ENCODE measurements at regions not wholly inside any gene's neighbourhood (a gene's known extent, or its start where the extent isn't known, plus 50 kb on each side); places are given as distances from the start of the nearest gene placed in this dataset.
A peak's percentile ranks its signal among the peaks of the same experiment; 100 is the strongest.
"Not testable (repeated sequence)": the region's sequence is repeated elsewhere in the genome, so short reads cannot be mapped to it uniquely, and the experiment has no call there.

GRCh38 chrX:118215346-118215745 lies 98.7 kb upstream of the KLHL13 start:
- DNase-seq (ENCODE audit: low read depth) = no peak

- DNase-seq (ENCODE audit: low read depth) = peak; percentile 21
These were observed 99.5 kb upstream of the KLHL13 start for GRCh38 chrX:118216087-118216486.

GRCh38 chrX:118216509-118216908 lies 99.9 kb upstream of the KLHL13 start:
- no peak for DNase-seq (ENCODE audit: low read depth)

- no peak for DNase-seq (ENCODE audit: low read depth)
These were observed 101.5 kb upstream of the KLHL13 start for GRCh38 chrX:118218079-118218478.

- DNase-seq (ENCODE audit: low read depth) = no peak
These were observed 102.3 kb upstream of the KLHL13 start for GRCh38 chrX:118218940-118219339.

DNA sequence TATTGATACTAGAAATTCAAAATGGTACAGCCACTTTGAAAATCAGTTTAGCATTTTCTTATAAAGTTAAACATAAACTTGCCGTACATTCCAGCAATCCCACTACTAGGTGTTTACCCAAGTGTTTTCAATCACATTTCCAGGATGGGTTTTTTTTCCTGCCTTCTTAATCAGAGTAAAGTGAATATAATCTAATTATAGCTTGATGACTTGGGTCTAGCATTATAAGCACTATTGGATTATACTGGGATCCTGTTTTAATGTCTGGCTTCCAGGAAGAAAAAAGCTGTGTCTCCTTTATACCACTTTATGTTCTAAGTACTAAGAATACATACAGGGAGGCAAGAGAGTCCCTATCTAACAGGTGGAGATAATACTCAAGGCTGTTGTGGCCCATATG lies 103.3 kb upstream of the KLHL13 start:
- DNase-seq (ENCODE audit: low read depth) = no peak

GRCh38 chrX:118220509-118220908 lies 103.9 kb upstream of the KLHL13 start:
- no peak for DNase-seq (ENCODE audit: low read depth)

DNA sequence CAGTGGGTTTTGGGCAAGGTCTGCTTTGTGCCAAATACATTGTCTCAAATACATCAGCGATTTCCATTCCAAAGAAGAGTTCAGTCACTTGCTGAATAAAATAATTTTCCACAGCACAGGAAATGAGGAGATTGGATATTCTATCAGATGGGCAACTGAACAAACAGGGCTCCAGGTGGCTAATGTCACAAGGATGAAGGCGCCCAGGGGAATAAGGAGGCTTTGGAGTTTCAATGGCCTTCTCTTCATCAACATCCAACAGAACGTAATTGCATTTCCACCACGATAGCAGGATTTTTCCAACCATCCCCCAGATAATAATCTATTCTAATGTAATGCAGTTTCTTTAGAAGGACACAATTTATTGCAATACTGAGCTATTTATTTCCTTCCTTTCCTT lies 104.7 kb upstream of the KLHL13 start:
- DNase-seq (ENCODE audit: low read depth) = no peak

- DNase-seq (ENCODE audit: low read depth) = peak; percentile 37
These were observed 105.1 kb upstream of the KLHL13 start for GRCh38 chrX:118221733-118222132.

- no peak for DNase-seq (ENCODE audit: low read depth)
These were observed 105.8 kb upstream of the KLHL13 start for GRCh38 chrX:118222421-118222820.

DNA sequence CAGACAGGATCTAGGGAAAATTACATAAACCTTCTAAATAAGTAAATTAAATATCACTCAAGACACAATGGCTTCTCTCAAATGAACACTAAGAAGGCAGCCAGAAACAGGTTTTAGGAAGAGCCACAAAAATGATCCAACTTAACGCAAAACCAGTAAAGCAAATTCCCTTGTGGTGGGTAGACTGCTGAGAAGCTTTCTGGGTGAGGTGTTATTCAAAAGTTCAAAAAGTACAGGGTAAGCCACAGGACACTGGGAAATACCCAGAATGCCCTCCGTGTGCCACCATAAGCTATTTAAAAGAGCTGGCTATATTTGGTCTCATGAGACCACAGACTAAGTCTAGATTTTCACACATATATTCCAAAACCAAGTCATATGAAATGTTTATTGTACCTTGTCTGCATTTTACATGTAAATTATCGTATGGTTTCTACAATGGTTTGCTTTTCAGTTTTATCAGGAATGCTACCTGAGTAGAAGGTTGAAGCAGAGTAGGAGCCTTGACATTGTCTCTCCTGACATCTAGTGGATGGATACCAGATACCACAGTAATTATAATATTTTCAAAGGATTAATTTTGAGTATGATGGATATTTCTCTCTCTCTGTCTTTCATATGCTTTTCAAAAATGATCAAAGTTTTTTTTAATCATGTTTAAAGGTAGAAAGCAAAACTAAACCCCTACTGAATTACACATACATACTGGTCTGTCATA lies 109.3 kb upstream of the KLHL13 start:
- no peak for DNase-seq (ENCODE audit: low read depth)

- DNase-seq (ENCODE audit: low read depth) = no peak
These were observed 111.4 kb upstream of the KLHL13 start for GRCh38 chrX:118228041-118228440.

- DNase-seq (ENCODE audit: low read depth) = no peak
These were observed 111.8 kb upstream of the KLHL13 start for GRCh38 chrX:118228456-118228855.

DNA sequence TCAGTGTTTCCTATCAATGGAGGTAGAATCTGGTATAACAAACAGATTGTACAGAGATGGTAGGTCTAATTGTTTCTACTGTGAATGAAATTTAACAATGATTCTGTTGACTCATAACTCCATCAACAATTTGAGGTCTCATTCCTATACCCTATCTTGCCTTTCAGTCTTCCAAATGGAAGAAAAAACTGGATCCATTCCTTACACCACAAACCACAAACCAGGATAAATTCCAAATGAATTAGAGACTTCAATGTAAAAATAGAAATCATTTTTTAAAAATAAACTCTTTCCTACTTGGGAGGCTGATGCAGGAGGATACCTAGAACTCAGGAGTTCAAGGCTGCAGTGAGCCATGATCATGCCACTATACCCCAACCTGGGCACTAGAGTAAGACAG lies 114.4 kb upstream of the WDR44 start:
- no peak for DNase-seq (ENCODE audit: low read depth)

DNA sequence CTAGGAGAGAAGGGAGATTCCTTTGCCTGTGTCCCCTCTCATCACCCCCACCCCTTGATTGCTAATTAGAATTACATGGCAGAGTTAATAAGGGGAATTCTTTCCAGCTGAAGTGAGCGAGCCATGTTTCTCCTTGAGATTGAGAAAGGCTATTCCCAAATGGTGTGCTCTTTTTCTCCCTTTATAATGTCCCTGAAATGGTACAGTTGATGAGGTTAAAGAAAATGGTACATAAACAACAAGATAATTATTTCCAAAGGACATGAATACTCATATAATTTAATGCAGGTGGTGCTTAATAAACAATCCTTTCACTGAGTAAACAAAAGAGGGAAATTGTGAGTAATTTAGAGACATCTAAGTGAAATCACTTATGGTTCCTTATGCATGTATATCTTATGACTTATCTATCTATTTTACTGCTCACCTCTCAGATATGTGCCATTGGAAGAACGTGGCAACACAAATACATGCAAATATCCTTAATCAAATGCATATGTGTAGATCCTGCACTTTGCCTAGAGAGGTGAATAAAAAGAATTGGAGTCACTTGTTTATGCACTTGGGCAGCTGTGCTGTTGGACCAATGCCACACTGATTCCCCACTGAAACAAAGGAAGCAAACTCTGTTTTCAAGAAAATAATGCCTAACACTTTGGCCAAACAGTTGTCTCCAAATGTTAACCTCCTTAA lies 106.6 kb upstream of the WDR44 start:
- no peak for DNase-seq (ENCODE audit: low read depth)

DNA sequence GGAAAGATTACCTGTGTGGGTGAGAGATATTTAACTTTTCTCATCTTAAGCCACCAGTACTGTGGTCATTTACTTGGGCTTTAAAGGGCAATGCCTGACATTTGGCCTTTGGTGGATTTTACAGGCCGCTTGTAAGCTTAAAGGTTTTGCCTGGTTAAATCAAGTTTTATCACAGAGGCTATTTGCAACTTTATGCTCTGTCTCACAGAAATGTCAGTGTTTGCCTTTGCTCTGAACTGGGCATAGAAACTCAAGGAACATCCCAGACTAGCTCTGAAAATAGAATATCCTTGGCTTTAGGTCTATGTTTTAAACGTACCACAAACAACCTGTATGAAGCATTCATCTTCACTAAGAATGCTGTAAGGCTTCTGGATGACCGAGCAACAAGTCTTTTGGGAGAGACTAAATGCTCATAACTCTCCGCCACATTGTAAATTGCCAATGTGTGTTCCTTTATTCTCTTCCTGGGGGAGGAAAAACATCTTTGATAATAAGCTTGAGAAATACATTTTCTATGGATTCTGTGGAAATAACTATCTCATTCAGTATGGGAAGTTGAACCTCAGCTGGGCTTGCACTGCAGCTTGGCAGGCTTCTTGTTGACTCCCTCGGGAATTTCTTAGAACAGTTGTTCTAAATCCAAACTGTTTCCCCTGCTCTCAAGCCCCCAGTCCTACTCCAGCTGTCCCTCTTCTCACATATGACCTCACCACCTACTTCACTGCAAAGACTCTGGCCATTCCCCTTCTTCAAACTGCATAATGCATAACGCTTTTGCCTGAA lies 105.8 kb upstream of the WDR44 start:
- DNase-seq (ENCODE audit: low read depth) = no peak

GRCh38 chrX:118246961-118247360 lies 98.9 kb upstream of the WDR44 start:
- not testable (repeated sequence) for DNase-seq (ENCODE audit: low read depth)

DNA sequence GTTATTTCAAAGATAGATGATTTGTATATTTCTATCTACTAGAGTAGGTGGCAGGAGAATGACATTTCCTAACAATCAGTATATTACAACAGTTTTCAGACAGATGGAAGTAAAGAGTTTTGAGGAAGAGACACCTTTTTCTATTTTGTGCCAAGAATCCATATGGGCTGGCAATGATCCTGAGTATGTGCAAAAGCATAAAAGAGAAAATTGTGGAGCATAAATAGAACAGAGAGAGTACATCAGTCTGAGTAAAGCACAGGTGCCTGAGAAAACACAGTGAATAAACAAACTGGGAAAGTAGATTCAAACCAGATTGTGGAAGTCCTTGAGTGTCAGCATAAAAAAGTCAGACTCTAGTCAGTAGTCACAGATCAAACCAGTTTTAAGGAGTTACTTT lies 96.8 kb upstream of the WDR44 start:
- no peak for DNase-seq (ENCODE audit: low read depth)

GRCh38 chrX:118250445-118250844 lies 95.5 kb upstream of the WDR44 start:
- DNase-seq (ENCODE audit: low read depth) = no peak

- peak; percentile 12 for DNase-seq (ENCODE audit: low read depth)
These were observed 94.6 kb upstream of the WDR44 start for GRCh38 chrX:118251271-118251670.

- DNase-seq (ENCODE audit: low read depth) = no peak
These were observed 92.9 kb upstream of the WDR44 start for GRCh38 chrX:118252967-118253366.

- peak; percentile 35 for DNase-seq (ENCODE audit: low read depth)
These were observed 91.3 kb upstream of the WDR44 start for GRCh38 chrX:118254611-118255010.

- DNase-seq (ENCODE audit: low read depth) = no peak
These were observed 90.0 kb upstream of the WDR44 start for GRCh38 chrX:118255921-118256320.

Data from EH (cell line).